ENCODE measurements at regions not wholly inside any gene's neighbourhood (a gene's known extent, or its start where the extent isn't known, plus 50 kb on each side); places are given as distances from the start of the nearest gene placed in this dataset.

DNA sequence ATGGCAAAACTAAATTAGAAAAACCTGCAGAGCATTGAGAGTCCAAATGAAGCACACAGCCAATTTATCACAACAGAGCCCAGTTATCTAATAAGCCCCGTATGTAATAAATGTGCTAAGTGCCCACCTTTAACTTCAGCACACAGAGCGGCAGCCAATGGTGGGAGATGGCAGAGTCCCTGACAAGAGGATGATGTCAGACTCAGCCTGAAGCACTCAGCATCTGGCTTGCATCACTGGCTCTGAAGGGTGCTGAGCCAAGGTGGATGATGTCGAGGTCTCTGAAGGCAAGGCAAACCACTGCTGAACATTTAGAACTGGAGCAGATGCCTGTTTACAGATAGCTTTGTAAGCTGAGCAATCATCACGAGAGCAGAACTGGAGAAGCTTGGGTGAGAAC is 118.3 kb downstream of the NUF2 start:
- Histone ChIP-seq H2BK15ac (ENCODE audit: low read depth, low read length) (no peak overlapping the region), H2BK120ac (ENCODE audit: low read depth, low read length, poor library complexity, severe bottlenecking) (no peak overlapping the region), H2BK20ac (ENCODE audit: low read depth, low read length, poor library complexity, severe bottlenecking) (no peak overlapping the region), H3K27ac (ENCODE audit: insufficient read length, low read depth, low read length) (no peak overlapping the region), H3K14ac (ENCODE audit: insufficient read depth, low read length) (no peak overlapping the region), H2AFZ (ENCODE audit: low read length) (no peak overlapping the region), H3K4me1 (ENCODE audit: insufficient read depth, low read length) (no peaks in the 10 kb centered on the region; the same call in 1 of the 2 replicates), H3K79me1 (ENCODE audit: insufficient read depth, low read depth, low read length, poor library complexity, severe bottlenecking) (no peaks in the 10 kb centered on the region), H3K56ac (ENCODE audit: insufficient read length, low read depth, low read length) (no peak overlapping the region), H3K27me3 (ENCODE audit: insufficient read depth, low read length) (no peaks in the 10 kb centered on the region), H3K9ac (ENCODE audit: extremely low read depth, insufficient read length, low read length) (no peak overlapping the region), H3K4me2 (ENCODE audit: insufficient read depth, insufficient read length, low read length) (no peak overlapping the region), H3K23ac (ENCODE audit: insufficient read length, low read depth, low read length) (no peak overlapping the region), H4K20me1 (ENCODE audit: control insufficient read depth, insufficient read depth, insufficient read length) (no peaks in the 10 kb centered on the region), H4K8ac (replicated peaks; ENCODE audit: insufficient read length, low read depth, low read length) (no peak overlapping the region), H3K23me2 (ENCODE audit: insufficient read length, low read depth, low read length, poor library complexity, severe bottlenecking) (no peaks in the 10 kb centered on the region), H2AK5ac (ENCODE audit: insufficient read length, low read length) (no peak overlapping the region), H4K91ac (ENCODE audit: insufficient read length, low read depth, low read length) (no peak overlapping the region), H3T11ph (ENCODE audit: low read length) (no peak overlapping the region), H3K4ac (ENCODE audit: low read depth, low read length) (no peak overlapping the region), H3K18ac (ENCODE audit: insufficient read length, low read depth, low read length) (no peak overlapping the region), H3K9me3 (ENCODE audit: control insufficient read depth, low read depth, low read length) (no peaks in the 10 kb centered on the region), H3K79me2 (ENCODE audit: insufficient read depth, low read length) (no peaks in the 10 kb centered on the region), H2BK5ac (ENCODE audit: insufficient read length, low read length) (no peak overlapping the region), H4K5ac (ENCODE audit: insufficient read length, low read depth, low read length) (no peak overlapping the region), H2BK12ac (ENCODE audit: insufficient read length, low read depth, low read length) (no peak overlapping the region)
- H3K4me3 Mint-ChIP-seq, result no peak overlapping the region
- no peak for DNase-seq
- H3K27me3 Mint-ChIP-seq (ENCODE audit: low read depth), result no peaks in the 10 kb centered on the region
- WGBS (ENCODE audit: extremely low coverage, insufficient read length, low lambda C conversion rate), result no CpG with 5 or more reads among the region's 4 CpGs
- no peak overlapping the region for H3K27ac Mint-ChIP-seq
- no peaks in the 10 kb centered on the region for H3K36me3 Mint-ChIP-seq (ENCODE audit: insufficient read depth in 1 of 3, low read depth in 3 of 3)
- TF ChIP-seq, protein P1, sequence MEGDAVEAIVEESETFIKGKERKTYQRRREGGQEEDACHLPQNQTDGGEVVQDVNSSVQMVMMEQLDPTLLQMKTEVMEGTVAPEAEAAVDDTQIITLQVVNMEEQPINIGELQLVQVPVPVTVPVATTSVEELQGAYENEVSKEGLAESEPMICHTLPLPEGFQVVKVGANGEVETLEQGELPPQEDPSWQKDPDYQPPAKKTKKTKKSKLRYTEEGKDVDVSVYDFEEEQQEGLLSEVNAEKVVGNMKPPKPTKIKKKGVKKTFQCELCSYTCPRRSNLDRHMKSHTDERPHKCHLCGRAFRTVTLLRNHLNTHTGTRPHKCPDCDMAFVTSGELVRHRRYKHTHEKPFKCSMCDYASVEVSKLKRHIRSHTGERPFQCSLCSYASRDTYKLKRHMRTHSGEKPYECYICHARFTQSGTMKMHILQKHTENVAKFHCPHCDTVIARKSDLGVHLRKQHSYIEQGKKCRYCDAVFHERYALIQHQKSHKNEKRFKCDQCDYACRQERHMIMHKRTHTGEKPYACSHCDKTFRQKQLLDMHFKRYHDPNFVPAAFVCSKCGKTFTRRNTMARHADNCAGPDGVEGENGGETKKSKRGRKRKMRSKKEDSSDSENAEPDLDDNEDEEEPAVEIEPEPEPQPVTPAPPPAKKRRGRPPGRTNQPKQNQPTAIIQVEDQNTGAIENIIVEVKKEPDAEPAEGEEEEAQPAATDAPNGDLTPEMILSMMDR (conservative IDR thresholded peaks at IDR 0.05), result no peak
- H3K4me1 Mint-ChIP-seq, result peaks cover 28 to 41% of the 10 kb centered on the region in 2 experiments
- no peaks in the 10 kb centered on the region for H3K9me3 Mint-ChIP-seq
